Prostate gland (tissue), 2 donors: ENCODE measurements at regions not wholly inside any gene's neighbourhood (a gene's known extent, or its start where the extent isn't known, plus 50 kb on each side); places are given as distances from the start of the nearest gene placed in this dataset.

Experiments used
- DNase-seq: peaks from one replicate; pipeline ENCODE4 v3.0.0-alpha.2; 2019; ENCODE audit warnings: low spot score
- H3K27ac ChIP-seq, 2 donors: fragments of 200-600 bp; sonication (generic); 2 replicates each; pipeline ENCODE4 v1.5.1; 2017 to 2019
- H3K27me3 ChIP-seq: fragments of 200-600 bp; sonication (generic); replicated peaks from 2 replicates; pipeline ENCODE4 v1.5.1; 2019; ENCODE audit not compliant: insufficient read depth
- H3K36me3 ChIP-seq, 2 donors: fragments of 200-600 bp; sonication (generic); 1 replicate in 1 of 2; 2 replicates in 1 of 2; pipeline versions ENCODE4 v1.5.1 to v1.8.1; 2017 to 2019
- H3K4me1 ChIP-seq: fragments of 200-600 bp; sonication (generic); replicated peaks from 2 replicates; pipeline ENCODE4 v1.5.1; 2019
- H3K4me3 ChIP-seq, 2 donors: fragments of 200-600 bp; sonication (generic); 2 replicates each; pipeline ENCODE4 v1.5.1; 2017 to 2019
- H3K9me3 ChIP-seq: fragments of 200-600 bp; sonication (generic); 2 replicates; pipeline ENCODE4 v1.5.1; 2017
- POLR2A ChIP-seq: fragments of 450-650 bp; IDR thresholded peaks from one replicate; pipeline ENCODE4 v1.6.1; 2016; ENCODE audit warnings: antibody characterized with exemption, mild to moderate bottlenecking
- POLR2AphosphoS5 ChIP-seq: sonication (generic); formaldehyde crosslinking; IDR thresholded peaks from one replicate; pipeline ENCODE4 v1.6.1; 2017; ENCODE audit warnings: antibody characterized with exemption
- WGBS: methylation state at CpG from one replicate; pipeline ENCODE4 v1.1.5; 2018; 5-methylcytosine and 5-hydroxymethylcytosine counted together
- intact Hi-C: fragments of 100-400 bp; cut with DNase I; formaldehyde crosslinking; loops from one replicate; pipeline ENCODE4 v1.14.2; 2022
- TF ChIP-seq, protein P1 (sequence below), 4 experiments: fragments of 200-600 bp in 2 of 4; fragments of 450-650 bp in 2 of 4; sonication (generic) in 2 of 4; IDR thresholded peaks; 1 replicate in 3 of 4; 2 replicates in 1 of 4; pipeline ENCODE4 v1.5.1; 2016 to 2019; ENCODE audit warnings: antibody characterized with exemption in 4 of 4, mild to moderate bottlenecking in 2 of 4, moderate library complexity in 2 of 4

DNA sequence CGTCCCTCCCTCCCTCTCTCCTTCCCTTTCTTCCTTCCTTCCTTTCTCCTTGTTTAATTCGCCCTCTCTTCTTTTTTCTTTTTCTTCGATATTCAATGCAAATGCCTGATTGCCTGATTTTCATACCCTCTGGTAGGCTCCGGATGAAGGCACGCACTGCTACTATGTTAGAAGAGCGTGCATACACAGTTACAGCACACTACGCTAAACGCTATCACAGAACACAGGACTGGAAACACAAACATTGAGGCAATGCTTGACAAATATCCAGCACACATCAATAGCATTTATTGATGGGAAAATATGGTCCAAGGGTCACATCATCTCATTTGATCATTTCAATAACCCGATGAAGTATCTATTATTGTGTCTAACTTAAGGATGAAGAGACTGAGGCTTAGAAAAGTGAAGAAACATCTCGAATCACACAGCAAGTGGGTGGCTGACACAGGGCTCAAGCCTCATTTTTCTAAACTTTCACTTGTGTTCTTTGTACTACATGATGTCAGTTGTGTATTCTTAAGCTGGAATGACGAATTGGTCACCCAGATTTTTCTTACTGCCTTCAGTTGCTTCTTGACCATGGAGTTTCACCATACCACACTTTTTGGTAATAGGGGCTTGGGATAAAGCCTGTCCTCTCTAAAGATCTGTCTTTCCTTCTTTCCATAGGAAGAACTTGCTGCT is 101.8 kb downstream of the TRIB2 start:
- Histone ChIP-seq H3K9me3 (no peaks in the 10 kb centered on the region), H3K4me1 (no peaks in the 10 kb centered on the region), H3K27ac (no peak overlapping the region), H3K4me3 (no peak overlapping the region), H3K27me3 (no peaks in the 10 kb centered on the region), H3K36me3 (no peaks in the 10 kb centered on the region)
- WGBS: 94% methylated on average over 11 of the region's 11 CpGs
- DNase-seq: no peak
- TF ChIP-seq, protein P1, sequence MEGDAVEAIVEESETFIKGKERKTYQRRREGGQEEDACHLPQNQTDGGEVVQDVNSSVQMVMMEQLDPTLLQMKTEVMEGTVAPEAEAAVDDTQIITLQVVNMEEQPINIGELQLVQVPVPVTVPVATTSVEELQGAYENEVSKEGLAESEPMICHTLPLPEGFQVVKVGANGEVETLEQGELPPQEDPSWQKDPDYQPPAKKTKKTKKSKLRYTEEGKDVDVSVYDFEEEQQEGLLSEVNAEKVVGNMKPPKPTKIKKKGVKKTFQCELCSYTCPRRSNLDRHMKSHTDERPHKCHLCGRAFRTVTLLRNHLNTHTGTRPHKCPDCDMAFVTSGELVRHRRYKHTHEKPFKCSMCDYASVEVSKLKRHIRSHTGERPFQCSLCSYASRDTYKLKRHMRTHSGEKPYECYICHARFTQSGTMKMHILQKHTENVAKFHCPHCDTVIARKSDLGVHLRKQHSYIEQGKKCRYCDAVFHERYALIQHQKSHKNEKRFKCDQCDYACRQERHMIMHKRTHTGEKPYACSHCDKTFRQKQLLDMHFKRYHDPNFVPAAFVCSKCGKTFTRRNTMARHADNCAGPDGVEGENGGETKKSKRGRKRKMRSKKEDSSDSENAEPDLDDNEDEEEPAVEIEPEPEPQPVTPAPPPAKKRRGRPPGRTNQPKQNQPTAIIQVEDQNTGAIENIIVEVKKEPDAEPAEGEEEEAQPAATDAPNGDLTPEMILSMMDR (IDR thresholded peaks at IDR 0.05): no peak
- TF ChIP-seq POLR2A: no peak
- no peak for TF ChIP-seq POLR2AphosphoS5
- intact Hi-C loops: no loop called here

DNA sequence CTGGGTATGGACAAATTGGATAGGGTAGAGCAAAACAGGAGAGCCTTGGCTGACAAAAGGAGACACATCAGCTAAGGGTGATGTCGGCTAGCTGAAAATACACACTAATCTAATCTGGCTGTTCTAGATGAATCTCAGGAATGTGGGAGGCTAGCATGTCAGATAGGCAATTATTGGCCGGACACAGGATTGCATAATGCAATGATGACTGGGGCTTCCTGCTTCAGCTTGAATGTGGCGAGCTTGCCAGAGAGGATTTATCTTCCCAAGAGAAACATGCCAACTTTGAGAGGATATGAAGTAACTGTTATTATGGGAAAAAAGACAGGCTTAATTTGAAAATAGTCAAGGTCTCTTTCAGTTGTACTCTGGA is 102.4 kb downstream of the TRIB2 start:
- TF ChIP-seq POLR2A: no peak
- TF ChIP-seq, protein P1 (IDR thresholded peaks at IDR 0.05): no peak
- TF ChIP-seq POLR2AphosphoS5: peak; percentile 91
- Histone ChIP-seq H3K9me3 (no peaks in the 10 kb centered on the region), H3K4me1 (no peaks in the 10 kb centered on the region), H3K27ac (no peak overlapping the region), H3K36me3 (no peaks in the 10 kb centered on the region), H3K4me3 (no peak overlapping the region), H3K27me3 (no peaks in the 10 kb centered on the region)
- intact Hi-C loops: no loop called here
- 7% methylated on average over 3 of the region's 3 CpGs for WGBS
- DNase-seq: peak; percentile 74

DNA sequence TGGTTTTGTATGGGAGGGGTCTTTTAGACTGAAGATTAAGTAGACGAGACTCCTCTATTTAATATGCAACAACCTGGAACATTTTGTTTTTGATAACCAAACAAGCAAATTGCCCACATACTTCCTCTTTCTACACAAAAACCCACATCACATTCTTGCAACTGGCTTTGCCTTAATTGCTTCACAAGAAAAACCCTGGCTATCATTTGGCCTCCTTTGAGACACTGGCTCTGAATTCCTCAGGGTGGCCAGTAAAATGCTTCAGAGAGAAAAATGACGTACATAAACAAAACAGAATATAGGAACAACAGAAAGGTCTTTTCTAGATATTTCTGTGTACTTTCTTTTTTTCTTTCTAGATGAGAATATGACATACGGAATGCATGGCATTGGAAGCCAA is 103.0 kb downstream of the TRIB2 start:
- Histone ChIP-seq H3K36me3 (no peaks in the 10 kb centered on the region), H3K9me3 (no peaks in the 10 kb centered on the region), H3K27me3 (no peaks in the 10 kb centered on the region), H3K4me1 (no peaks in the 10 kb centered on the region), H3K27ac (no peak overlapping the region), H3K4me3 (no peak overlapping the region)
- 63% methylated on average over 3 of the region's 3 CpGs for WGBS
- TF ChIP-seq POLR2AphosphoS5 (no peak), POLR2A (no peak)
- TF ChIP-seq, protein P1 (IDR thresholded peaks at IDR 0.05): no peak
- intact Hi-C loops: no loop called here
- no peak for DNase-seq

DNA sequence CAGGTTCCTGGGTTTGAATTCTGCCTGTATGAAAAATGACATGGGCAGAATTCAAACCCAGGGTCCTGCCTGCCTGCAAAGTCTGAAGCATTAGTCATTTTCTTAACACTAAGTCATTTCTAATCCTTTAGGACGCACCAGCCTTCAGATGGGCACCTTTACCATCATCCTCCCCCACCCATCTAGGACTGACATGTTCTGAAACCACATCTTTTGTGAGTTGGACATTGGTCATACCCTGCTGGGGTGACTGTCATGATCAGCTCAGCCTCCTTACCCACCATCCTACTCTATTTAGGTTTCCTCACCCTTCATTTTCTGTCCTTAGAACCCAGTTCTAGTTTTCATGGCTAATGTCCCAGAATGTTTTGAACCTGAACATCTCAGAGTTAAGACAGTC is 104.9 kb downstream of the TRIB2 start:
- H3K27ac ChIP-seq: no peak overlapping the region
- TF ChIP-seq, protein P1 (IDR thresholded peaks at IDR 0.05): no peak
- no peak for TF ChIP-seq POLR2AphosphoS5
- no peak for TF ChIP-seq POLR2A

DNA sequence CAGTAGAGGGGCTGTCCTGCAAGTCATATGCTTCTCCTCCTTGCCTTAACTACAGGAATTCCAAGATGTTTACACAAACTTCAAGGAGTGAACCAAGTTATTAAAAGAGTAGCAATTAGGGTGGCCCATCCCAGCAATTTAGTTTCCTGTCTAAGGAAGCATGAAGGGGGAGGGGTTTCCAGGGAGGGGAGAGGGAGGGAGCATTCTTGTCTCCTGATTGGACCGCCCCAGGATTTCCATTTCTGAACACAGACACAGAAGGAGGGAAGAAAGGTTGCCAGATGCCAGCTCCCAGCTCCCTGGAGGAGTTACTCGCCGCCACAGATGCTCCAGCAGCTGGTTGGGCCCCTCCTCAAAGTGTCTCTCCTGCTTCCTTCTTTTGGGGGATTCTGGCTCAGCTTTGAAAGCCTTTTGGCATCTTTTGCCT is 107.6 kb downstream of the TRIB2 start:
- Histone ChIP-seq H3K27me3 (no peaks in the 10 kb centered on the region), H3K27ac (no peak overlapping the region), H3K36me3 (no peaks in the 10 kb centered on the region), H3K4me3 (no peak overlapping the region), H3K9me3 (no peaks in the 10 kb centered on the region), H3K4me1 (no peaks in the 10 kb centered on the region)
- DNase-seq: no peak
- TF ChIP-seq POLR2AphosphoS5 (no peak), POLR2A (no peak)
- TF ChIP-seq, protein P1 (IDR thresholded peaks at IDR 0.05): no peak
- 62% methylated on average over 3 of the region's 3 CpGs for WGBS
- intact Hi-C loops: no loop called here

More for the DNA sequence above, 104.9 kb downstream of the TRIB2 start:
- Histone ChIP-seq H3K4me1 (no peaks in the 10 kb centered on the region), H3K36me3 (no peaks in the 10 kb centered on the region), H3K4me3 (no peak overlapping the region), H3K9me3 (no peaks in the 10 kb centered on the region), H3K27me3 (no peaks in the 10 kb centered on the region)
- DNase-seq: no peak
- intact Hi-C loops: no loop called here
- 90% methylated on average over 1 of the region's 1 CpG for WGBS
